ENCODE measurements at regions not wholly inside any gene's neighbourhood (a gene's known extent, or its start where the extent isn't known, plus 50 kb on each side); places are given as distances from the start of the nearest gene placed in this dataset.

GRCh38 chr17:72539981-72540897 is 419.4 kb downstream of the SOX9 start:
- Histone ChIP-seq H3K4me3 (ENCODE audit: low read depth, low read length) (peak overlapping the region; percentile 33), H3K27ac (peak overlapping the region; percentile 42), H3K36me3 (replicated peaks) (peaks cover 5% of the 10 kb centered on the region), H3K27me3 (replicated peaks) (no peaks in the 10 kb centered on the region)
- TF ChIP-seq CTCF (IDR thresholded peaks at IDR 0.05; ENCODE audit: low read depth, low read length, missing control alignments): peak; percentile 68
- in situ Hi-C loops (cut with HindIII; ENCODE audit: low pct_ligation_motif_present, low sequenced_read_pairs): loop anchor here (25.0 kb wide), 2 partner anchors 403 to 1103 kb away; no protein-coding TSS in a partner anchor
- peak; percentile 43 for DNase-seq

- in situ Hi-C loops (cut with HindIII; ENCODE audit: low pct_ligation_motif_present, low sequenced_read_pairs): loop anchor here (25.0 kb wide), 2 partner anchors 405 to 1105 kb away; no protein-coding TSS in a partner anchor
- no peak for TF ChIP-seq CTCF (IDR thresholded peaks at IDR 0.05; ENCODE audit: low read depth, low read length, missing control alignments)
- no peak overlapping the region for H3K27ac ChIP-seq
Measured at GRCh38 chr17:72542317-72542716, 421.5 kb downstream of the SOX9 start.

GRCh38 chr17:72545766-72546165 is 424.9 kb downstream of the SOX9 start:
- in situ Hi-C loops (cut with HindIII; ENCODE audit: low pct_ligation_motif_present, low sequenced_read_pairs): loop anchor here (25.0 kb wide), 2 partner anchors 408 to 1108 kb away; no protein-coding TSS in a partner anchor
- no peak overlapping the region for H3K4me3 ChIP-seq (ENCODE audit: low read depth, low read length)
- no peak overlapping the region for H3K27ac ChIP-seq
- DNase-seq: no peak
- H3K36me3 ChIP-seq (replicated peaks): peaks cover 2% of the 10 kb centered on the region
- no peak for TF ChIP-seq CTCF (IDR thresholded peaks at IDR 0.05; ENCODE audit: low read depth, low read length, missing control alignments)
- no peaks in the 10 kb centered on the region for H3K27me3 ChIP-seq (replicated peaks)

More at GRCh38 chr17:72542317-72542716, 421.5 kb downstream of the SOX9 start:
- Histone ChIP-seq H3K4me3 (ENCODE audit: low read depth, low read length) (no peak overlapping the region), H3K27me3 (replicated peaks) (no peaks in the 10 kb centered on the region), H3K36me3 (replicated peaks) (peaks cover 2% of the 10 kb centered on the region)
- DNase-seq: no peak

GRCh38 chr17:72553051-72553755 is 432.4 kb downstream of the SOX9 start:
- no peak for TF ChIP-seq CTCF (IDR thresholded peaks at IDR 0.05; ENCODE audit: low read depth, low read length, missing control alignments)
- in situ Hi-C loops (cut with HindIII; ENCODE audit: low pct_ligation_motif_present, low sequenced_read_pairs): no loop called here
- no peaks in the 10 kb centered on the region for H3K27me3 ChIP-seq (replicated peaks)
- no peaks in the 10 kb centered on the region for H3K36me3 ChIP-seq (replicated peaks)
- no peak overlapping the region for H3K4me3 ChIP-seq (ENCODE audit: low read depth, low read length)
- no peak for DNase-seq
- H3K27ac ChIP-seq: no peak overlapping the region

- Histone ChIP-seq H3K4me3 (ENCODE audit: low read depth, low read length) (no peak overlapping the region), H3K36me3 (replicated peaks) (no peaks in the 10 kb centered on the region), H3K27me3 (replicated peaks) (no peaks in the 10 kb centered on the region), H3K27ac (no peak overlapping the region)
- in situ Hi-C loops (cut with HindIII; ENCODE audit: low pct_ligation_motif_present, low sequenced_read_pairs): no loop called here
- TF ChIP-seq CTCF (IDR thresholded peaks at IDR 0.05; ENCODE audit: low read depth, low read length, missing control alignments): no peak
- DNase-seq: no peak
Measured at GRCh38 chr17:72554508-72554907, 433.7 kb downstream of the SOX9 start.

Data from brain microvascular endothelial cell (primary cell).